DND-41 (cell line): ENCODE measurements at regions not wholly inside any gene's neighbourhood (a gene's known extent, or its start where the extent isn't known, plus 50 kb on each side); places are given as distances from the start of the nearest gene placed in this dataset.

Experiments used
- ATAC-seq: fragments of 200-7000 bp; cut with Tn5 transposase; 3 replicates; pipeline ENCODE4 v1.9.1; 2021; ENCODE audit warnings: low read depth; ENCODE audit not compliant: insufficient read depth
- DNase-seq: peaks from one replicate; pipeline ENCODE4 v3.0.0-alpha.2; 2020
- H2AFZ ChIP-seq: 2 replicates; pipeline ENCODE4 v1.6.0; 2012; ENCODE audit warnings: low read depth, low read length
- H3K27ac ChIP-seq: 2 replicates; pipeline ENCODE4 v1.5.1; 2012; ENCODE audit warnings: low read length, inconsistent platforms
- H3K27me3 ChIP-seq: fragments of 200-600 bp; sonication (generic); 2 replicates; pipeline ENCODE4 v1.6.0; 2012; ENCODE audit warnings: low read length, mild to moderate bottlenecking, inconsistent platforms; ENCODE audit not compliant: insufficient read depth, poor library complexity
- H3K36me3 ChIP-seq: 2 replicates; pipeline ENCODE4 v1.5.1; 2012; ENCODE audit warnings: low read length, inconsistent platforms; ENCODE audit not compliant: insufficient read depth
- H3K4me1 ChIP-seq: 2 replicates; pipeline ENCODE4 v1.5.1; 2012; ENCODE audit warnings: mild to moderate bottlenecking, low read length; ENCODE audit not compliant: insufficient read depth
- H3K4me2 ChIP-seq: 2 replicates; pipeline ENCODE4 v1.6.0; 2012; ENCODE audit warnings: mild to moderate bottlenecking, moderate library complexity, low read length, inconsistent platforms; ENCODE audit not compliant: insufficient read depth
- H3K4me3 ChIP-seq, 2 experiments: fragments of 200-600 bp in 1 of 2; shearing (Covaris generic) in 1 of 2; 2 replicates each; pipeline ENCODE4 v1.5.1; 2012 to 2016; ENCODE audit warnings: inconsistent platforms in 2 of 2, low read length in 2 of 2, mild to moderate bottlenecking in 2 of 2, low read depth in 1 of 2, moderate library complexity in 1 of 2
- H3K79me2 ChIP-seq: 2 replicates; pipeline ENCODE4 v1.6.0; 2012; ENCODE audit warnings: low read length, inconsistent platforms; ENCODE audit not compliant: insufficient read depth
- H3K9ac ChIP-seq: 2 replicates; pipeline ENCODE4 v1.6.0; 2012; ENCODE audit warnings: low read depth, mild to moderate bottlenecking, inconsistent platforms, low read length, moderate library complexity
- H3K9me3 ChIP-seq: 2 replicates; pipeline ENCODE4 v1.5.1; 2012; ENCODE audit warnings: low read length, moderate library complexity, mild to moderate bottlenecking, inconsistent platforms; ENCODE audit not compliant: insufficient read depth, severe bottlenecking
- H4K20me1 ChIP-seq: 2 replicates; pipeline ENCODE4 v1.6.0; 2012; ENCODE audit warnings: low read length; ENCODE audit not compliant: insufficient read depth
- CTCF ChIP-seq: IDR thresholded peaks from 2 replicates; pipeline ENCODE4 v1.5.1; 2012; ENCODE audit warnings: borderline replicate concordance, low read length, moderate library complexity, mild to moderate bottlenecking; ENCODE audit not compliant: poor library complexity, severe bottlenecking; ENCODE audit errors: extremely low read depth
- EZH2 ChIP-seq: IDR thresholded peaks from 3 replicates; pipeline ENCODE4 v1.6.1; 2012; ENCODE audit warnings: borderline replicate concordance, low read depth, mild to moderate bottlenecking, moderate library complexity, low read length, inconsistent platforms; ENCODE audit not compliant: severe bottlenecking

DNA sequence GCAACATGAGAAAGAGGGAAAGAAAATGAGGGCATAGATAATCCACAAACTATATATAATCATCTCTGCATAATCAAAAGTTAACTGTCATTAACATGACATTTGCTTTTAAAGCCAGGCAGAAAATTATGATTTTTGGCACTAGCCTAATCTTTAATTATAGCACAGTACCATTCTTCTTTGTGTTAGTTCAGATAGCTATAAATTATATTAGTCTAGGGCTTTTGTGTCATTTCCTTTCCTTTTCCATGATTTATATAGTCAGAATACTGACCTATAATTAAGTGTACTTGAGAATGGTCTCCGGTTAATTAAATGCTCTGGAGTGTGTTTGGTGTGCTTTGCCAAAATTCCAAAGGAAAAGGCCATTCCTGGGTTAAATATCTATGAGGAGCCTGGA lies 441.9 kb upstream of the THRB start:
- no peaks in the 10 kb centered on the region for H3K9me3 ChIP-seq
- no peak overlapping the region for H2AFZ ChIP-seq
- H4K20me1 ChIP-seq = no peaks in the 10 kb centered on the region
- ATAC-seq = no peak
- no peaks in the 10 kb centered on the region for H3K36me3 ChIP-seq
- H3K4me3 ChIP-seq = no peak overlapping the region
- DNase-seq = no peak
- TF ChIP-seq EZH2 (no peak), CTCF (no peak)
- no peaks in the 10 kb centered on the region for H3K27me3 ChIP-seq
- H3K27ac ChIP-seq = no peak overlapping the region
- H3K79me2 ChIP-seq = no peaks in the 10 kb centered on the region
- H3K4me2 ChIP-seq = no peak overlapping the region
- no peaks in the 10 kb centered on the region for H3K4me1 ChIP-seq
- no peak overlapping the region for H3K9ac ChIP-seq

- Histone ChIP-seq H3K27ac (no peak overlapping the region), H2AFZ (no peak overlapping the region), H3K9ac (no peak overlapping the region), H3K36me3 (no peaks in the 10 kb centered on the region), H3K79me2 (no peaks in the 10 kb centered on the region), H3K9me3 (no peaks in the 10 kb centered on the region), H3K4me3 (no peak overlapping the region), H3K4me2 (no peak overlapping the region), H4K20me1 (no peaks in the 10 kb centered on the region), H3K4me1 (no peaks in the 10 kb centered on the region), H3K27me3 (no peaks in the 10 kb centered on the region)
- no peak for TF ChIP-seq EZH2
- no peak for TF ChIP-seq CTCF
- ATAC-seq (no peak), DNase-seq (no peak)
Measured at GRCh38 chr3:24937228-24937627, 442.6 kb upstream of the THRB start.

DNA sequence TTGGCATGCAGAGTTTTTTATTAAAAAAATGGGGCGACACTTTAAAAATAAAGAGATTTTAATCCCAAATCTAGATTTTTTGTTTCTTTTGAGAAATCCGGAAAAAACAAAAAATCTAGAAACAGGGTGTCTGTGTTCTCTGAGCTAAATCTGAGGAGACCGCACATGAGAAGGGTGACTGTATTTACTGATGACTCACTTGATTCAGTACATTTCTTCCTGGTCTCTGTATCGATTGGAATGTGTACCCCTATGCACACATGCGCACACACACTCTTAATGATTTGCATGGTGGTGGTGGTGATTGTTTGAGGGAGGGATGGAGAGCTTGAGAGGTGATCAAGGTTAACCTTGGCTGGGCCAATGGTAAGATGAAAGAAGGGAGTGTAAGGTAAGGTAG lies 443.1 kb upstream of the THRB start:
- no peaks in the 10 kb centered on the region for H3K36me3 ChIP-seq
- DNase-seq (no peak), ATAC-seq (no peak)
- no peaks in the 10 kb centered on the region for H3K9me3 ChIP-seq
- H3K27ac ChIP-seq = no peak overlapping the region
- no peak for TF ChIP-seq CTCF
- TF ChIP-seq EZH2 = no peak
- no peaks in the 10 kb centered on the region for H4K20me1 ChIP-seq
- H3K4me3 ChIP-seq = no peak overlapping the region
- no peaks in the 10 kb centered on the region for H3K79me2 ChIP-seq
- no peak overlapping the region for H3K4me2 ChIP-seq
- no peaks in the 10 kb centered on the region for H3K27me3 ChIP-seq
- no peak overlapping the region for H3K9ac ChIP-seq
- H3K4me1 ChIP-seq = no peaks in the 10 kb centered on the region
- no peak overlapping the region for H2AFZ ChIP-seq

DNA sequence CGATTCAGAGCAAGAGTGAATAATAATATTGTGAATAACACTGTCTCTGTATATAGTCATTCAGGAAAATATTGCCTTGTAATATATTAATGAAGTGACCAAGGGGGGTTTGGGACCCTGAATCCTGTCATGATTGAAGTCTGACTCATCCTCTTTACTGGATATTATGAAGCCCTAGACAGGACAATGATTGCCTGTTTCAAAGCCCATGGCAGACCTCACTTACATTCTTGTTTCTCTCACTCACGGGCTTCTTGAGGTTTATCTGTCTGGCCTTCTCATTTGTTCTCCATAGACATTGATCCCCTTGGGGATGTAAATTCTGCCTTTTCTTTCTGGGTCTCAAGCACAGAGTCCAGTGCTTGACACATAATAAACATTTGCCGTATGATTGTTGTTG lies 449.3 kb upstream of the THRB start:
- no peaks in the 10 kb centered on the region for H4K20me1 ChIP-seq
- no peaks in the 10 kb centered on the region for H3K79me2 ChIP-seq
- H3K9ac ChIP-seq = no peak overlapping the region
- no peak overlapping the region for H3K27ac ChIP-seq
- ATAC-seq (no peak), DNase-seq (no peak)
- no peak for TF ChIP-seq EZH2
- no peak for TF ChIP-seq CTCF
- no peaks in the 10 kb centered on the region for H3K4me1 ChIP-seq
- no peak overlapping the region for H3K4me3 ChIP-seq
- no peaks in the 10 kb centered on the region for H3K27me3 ChIP-seq
- no peak overlapping the region for H3K4me2 ChIP-seq
- no peaks in the 10 kb centered on the region for H3K9me3 ChIP-seq
- no peaks in the 10 kb centered on the region for H3K36me3 ChIP-seq
- H2AFZ ChIP-seq = no peak overlapping the region
